WTC11 (cell line): ENCODE measurements at regions not wholly inside any gene's neighbourhood (a gene's known extent, or its start where the extent isn't known, plus 50 kb on each side); places are given as distances from the start of the nearest gene placed in this dataset.

Experiments
- ATAC-seq: fragments of 200-7000 bp; cut with Tn5 transposase; 2 replicates; pipeline ENCODE4 v1.10.0; 2021; ENCODE audit warnings: mild to moderate bottlenecking, moderate library complexity
- CTCF ChIA-PET: fragments of 300-600 bp; sonication (Branson Sonifier 250); formaldehyde crosslinking; loops from one replicate; lab custom pipeline; 2021; ENCODE audit warnings: antibody characterized with exemption; lab: Charles Lee
- POLR2A ChIA-PET: fragments of 350-600 bp; sonication (Branson Sonifier 250); formaldehyde crosslinking; loops from one replicate; lab custom pipeline; 2021; ENCODE audit warnings: antibody characterized with exemption; lab: Charles Lee
- DNase-seq: peaks from one replicate; pipeline ENCODE4 v3.0.0; 2021; ENCODE audit warnings: low spot score
- H3K27ac Mint-ChIP-seq: 2 replicates; pipeline ENCODE4 v1.8.0; 2021; ENCODE audit warnings: mixed read lengths
- H3K27me3 Mint-ChIP-seq: 2 replicates; pipeline ENCODE4 v1.8.0; 2021; ENCODE audit warnings: low read depth, mild to moderate bottlenecking, moderate library complexity, mixed read lengths
- H3K36me3 Mint-ChIP-seq: 2 replicates; pipeline ENCODE4 v1.8.0; 2021; ENCODE audit warnings: mixed read lengths
- H3K4me1 Mint-ChIP-seq: 2 replicates; pipeline ENCODE4 v1.8.0; 2022; ENCODE audit warnings: mixed read lengths
- H3K4me3 Mint-ChIP-seq: 2 replicates; pipeline ENCODE4 v1.8.0; 2021; ENCODE audit warnings: mild to moderate bottlenecking, moderate library complexity, mixed read lengths
- H3K9me3 Mint-ChIP-seq: 2 replicates; pipeline ENCODE4 v1.8.0; 2021; ENCODE audit warnings: mixed read lengths
- AFF4 ChIP-seq: sonication (generic); formaldehyde crosslinking; IDR thresholded peaks from 2 replicates; pipeline ENCODE4 v1.8.1; 2023; ENCODE audit warnings: mild to moderate bottlenecking, missing genetic modification reagents, borderline replicate concordance
- CREM ChIP-seq: sonication (generic); formaldehyde crosslinking; IDR thresholded peaks from 2 replicates; pipeline ENCODE4 v1.8.1; 2022; ENCODE audit warnings: mild to moderate bottlenecking, missing genetic modification reagents, moderate library complexity
- EMX1 ChIP-seq: fragments of 250-450 bp; sonication (Bioruptor Pico); IDR thresholded peaks from 2 replicates; pipeline ENCODE4 v1.8.0; 2021; ENCODE audit warnings: mild to moderate bottlenecking
- FOXP1 ChIP-seq: sonication (generic); formaldehyde crosslinking; IDR thresholded peaks from 2 replicates; pipeline ENCODE4 v1.8.0; 2022; ENCODE audit warnings: missing genetic modification reagents, mild to moderate bottlenecking, moderate library complexity, borderline replicate concordance
- GRHL2 ChIP-seq: fragments of 250-450 bp; sonication (Bioruptor Pico); IDR thresholded peaks from 2 replicates; pipeline ENCODE4 v1.8.0; 2022; ENCODE audit warnings: mild to moderate bottlenecking, moderate library complexity; ENCODE audit not compliant: insufficient replicate concordance, severe bottlenecking
- NFE2L1 ChIP-seq: sonication (generic); formaldehyde crosslinking; IDR thresholded peaks from 2 replicates; pipeline ENCODE4 v1.8.1; 2023; ENCODE audit warnings: missing genetic modification reagents
- NFYB ChIP-seq: sonication (generic); formaldehyde crosslinking; conservative IDR thresholded peaks from 2 replicates; pipeline ENCODE4 v1.8.0; 2022; ENCODE audit warnings: low read depth, missing genetic modification reagents
- NR2C2 ChIP-seq: sonication (generic); formaldehyde crosslinking; IDR thresholded peaks from 2 replicates; pipeline ENCODE4 v1.8.0; 2022; ENCODE audit warnings: mild to moderate bottlenecking, missing genetic modification reagents
- PRDM15 ChIP-seq: sonication (generic); formaldehyde crosslinking; IDR thresholded peaks from 2 replicates; pipeline ENCODE4 v1.8.0; 2022; ENCODE audit warnings: missing genetic modification reagents
- SMAD3 ChIP-seq: sonication (generic); formaldehyde crosslinking; IDR thresholded peaks from 2 replicates; pipeline ENCODE4 v1.8.0; 2022; ENCODE audit warnings: missing genetic modification reagents, mild to moderate bottlenecking, borderline replicate concordance
- SP1 ChIP-seq: sonication (generic); formaldehyde crosslinking; conservative IDR thresholded peaks from 2 replicates; pipeline ENCODE4 v1.8.1; 2022; ENCODE audit warnings: missing genetic modification reagents
- TEAD4 ChIP-seq: sonication (generic); formaldehyde crosslinking; IDR thresholded peaks from 2 replicates; pipeline ENCODE4 v1.8.0; 2022; ENCODE audit warnings: mild to moderate bottlenecking, missing genetic modification reagents
- TP53 ChIP-seq: sonication (generic); formaldehyde crosslinking; IDR thresholded peaks from 2 replicates; pipeline ENCODE4 v1.8.1; 2023; ENCODE audit warnings: mild to moderate bottlenecking, missing genetic modification reagents
- ZBTB21 ChIP-seq: sonication (generic); formaldehyde crosslinking; IDR thresholded peaks from 2 replicates; pipeline ENCODE4 v1.8.1; 2023; ENCODE audit warnings: mild to moderate bottlenecking, missing genetic modification reagents, borderline replicate concordance
- ZNF121 ChIP-seq: sonication (generic); formaldehyde crosslinking; IDR thresholded peaks from 2 replicates; pipeline ENCODE4 v1.8.0; 2023; ENCODE audit warnings: missing genetic modification reagents
- ZNF219 ChIP-seq: sonication (generic); formaldehyde crosslinking; IDR thresholded peaks from 2 replicates; pipeline ENCODE4 v1.8.0; 2023; ENCODE audit warnings: missing genetic modification reagents, mild to moderate bottlenecking, borderline replicate concordance
- ZNF232 ChIP-seq: sonication (generic); formaldehyde crosslinking; IDR thresholded peaks from 2 replicates; pipeline ENCODE4 v1.8.0; 2022; ENCODE audit warnings: mild to moderate bottlenecking, missing genetic modification reagents
- ZNF416 ChIP-seq: fragments of 250-450 bp; sonication (Bioruptor Pico); IDR thresholded peaks from 2 replicates; pipeline ENCODE4 v1.9.0; 2021; ENCODE audit warnings: mild to moderate bottlenecking, inconsistent platforms
- ZNF425 ChIP-seq: fragments of 250-450 bp; sonication (Bioruptor Pico); conservative IDR thresholded peaks from 2 replicates; pipeline ENCODE4 v1.9.0; 2021; ENCODE audit warnings: mild to moderate bottlenecking
- ZNF512 ChIP-seq: sonication (generic); formaldehyde crosslinking; IDR thresholded peaks from 2 replicates; pipeline ENCODE4 v1.8.1; 2022; ENCODE audit warnings: missing genetic modification reagents, borderline replicate concordance
- TF ChIP-seq, protein P1 (sequence below): sonication (generic); formaldehyde crosslinking; IDR thresholded peaks from 2 replicates; pipeline ENCODE4 v1.8.1; 2023; ENCODE audit warnings: mild to moderate bottlenecking, missing genetic modification reagents, moderate library complexity
- TF ChIP-seq, protein P2 (sequence below): fragments of 250-450 bp; sonication (Bioruptor Pico); IDR thresholded peaks from 2 replicates; pipeline ENCODE4 v1.9.0; 2021; ENCODE audit warnings: mild to moderate bottlenecking

DNA sequence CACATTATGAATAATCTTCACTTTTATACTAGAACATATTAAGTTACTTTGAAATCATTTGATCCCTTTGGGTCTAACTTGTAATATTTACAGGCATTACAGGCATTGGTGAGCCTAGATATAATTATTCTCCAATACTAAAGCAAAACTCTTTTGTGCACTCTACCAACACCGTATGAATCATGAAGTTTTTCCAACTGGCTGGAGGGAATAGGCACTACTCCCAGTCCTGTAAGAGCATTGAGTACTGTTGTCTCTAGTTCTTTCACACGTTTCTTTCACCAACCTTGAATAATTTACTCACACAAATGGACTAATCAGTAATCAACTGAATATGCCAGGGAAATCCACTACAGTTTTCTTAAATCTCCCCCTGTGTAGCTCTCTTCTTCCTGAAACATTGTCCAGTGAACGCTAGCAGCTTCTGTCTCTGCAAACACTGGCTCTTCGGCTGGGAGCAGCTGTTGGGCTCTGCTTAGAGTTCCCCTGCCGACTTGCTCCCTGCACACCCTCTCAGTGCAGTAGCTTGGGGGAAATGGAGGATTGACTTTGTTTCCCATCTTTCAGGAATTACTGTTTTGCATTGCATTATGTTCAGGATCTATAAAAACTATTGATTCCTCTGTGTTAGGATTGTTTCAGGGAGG lies 476.7 kb downstream of the RFC3 start:
- Mint-ChIP-seq H3K27me3 (no peaks in the 10 kb centered on the region), H3K9me3 (no peaks in the 10 kb centered on the region), H3K36me3 (no peaks in the 10 kb centered on the region), H3K4me1 (peaks cover 9% of the 10 kb centered on the region; the same call in 1 of the 2 replicates), H3K4me3 (no peak overlapping the region), H3K27ac (no peak overlapping the region)
- DNase-seq: no peak
- 0 out of 2 replicates have a peak, but pooled peaks have one; percentile 18 for ATAC-seq
- no peak for TF ChIP-seq PRDM15 (CRISPR knock-in tag)
- TF ChIP-seq ZBTB21 (CRISPR knock-in tag): no peak
- no peak for TF ChIP-seq SP1 (CRISPR knock-in tag)
- TF ChIP-seq AFF4 (CRISPR knock-in tag): no peak
- no peak for TF ChIP-seq ZNF232 (CRISPR knock-in tag)
- no peak for TF ChIP-seq ZNF425
- no peak for TF ChIP-seq CREM (CRISPR knock-in tag)
- no peak for TF ChIP-seq NR2C2 (CRISPR knock-in tag)
- no peak for TF ChIP-seq NFYB (CRISPR knock-in tag)
- no peak for TF ChIP-seq TP53
- no peak for TF ChIP-seq TEAD4 (CRISPR knock-in tag)
- TF ChIP-seq NFE2L1 (CRISPR knock-in tag): no peak
- no peak for TF ChIP-seq ZNF121 (CRISPR knock-in tag)
- no peak for TF ChIP-seq FOXP1 (CRISPR knock-in tag)
- no peak for TF ChIP-seq ZNF219
- ChIA-PET CTCF (no interaction called here), POLR2A (no interaction called here)

- Mint-ChIP-seq H3K27me3 (no peaks in the 10 kb centered on the region), H3K4me3 (no peak overlapping the region), H3K36me3 (no peaks in the 10 kb centered on the region), H3K27ac (no peak overlapping the region), H3K4me1 (no peaks in the 10 kb centered on the region), H3K9me3 (no peaks in the 10 kb centered on the region)
- CTCF ChIA-PET: no interaction called here
- DNase-seq: no peak
- POLR2A ChIA-PET: no interaction called here
- no peak for ATAC-seq
- TF ChIP-seq ZNF512 (CRISPR knock-in tag) (no peak), ZNF416 (CRISPR knock-in tag) (no peak), EMX1 (CRISPR knock-in tag) (no peak), SMAD3 (CRISPR knock-in tag) (no peak), ZBTB21 (CRISPR knock-in tag) (no peak), GRHL2 (CRISPR knock-in tag) (no peak)
- TF ChIP-seq, protein P1, sequence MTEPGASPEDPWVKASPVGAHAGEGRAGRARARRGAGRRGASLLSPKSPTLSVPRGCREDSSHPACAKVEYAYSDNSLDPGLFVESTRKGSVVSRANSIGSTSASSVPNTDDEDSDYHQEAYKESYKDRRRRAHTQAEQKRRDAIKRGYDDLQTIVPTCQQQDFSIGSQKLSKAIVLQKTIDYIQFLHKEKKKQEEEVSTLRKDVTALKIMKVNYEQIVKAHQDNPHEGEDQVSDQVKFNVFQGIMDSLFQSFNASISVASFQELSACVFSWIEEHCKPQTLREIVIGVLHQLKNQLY (CRISPR knock-in tag): no peak
- TF ChIP-seq, protein P2, sequence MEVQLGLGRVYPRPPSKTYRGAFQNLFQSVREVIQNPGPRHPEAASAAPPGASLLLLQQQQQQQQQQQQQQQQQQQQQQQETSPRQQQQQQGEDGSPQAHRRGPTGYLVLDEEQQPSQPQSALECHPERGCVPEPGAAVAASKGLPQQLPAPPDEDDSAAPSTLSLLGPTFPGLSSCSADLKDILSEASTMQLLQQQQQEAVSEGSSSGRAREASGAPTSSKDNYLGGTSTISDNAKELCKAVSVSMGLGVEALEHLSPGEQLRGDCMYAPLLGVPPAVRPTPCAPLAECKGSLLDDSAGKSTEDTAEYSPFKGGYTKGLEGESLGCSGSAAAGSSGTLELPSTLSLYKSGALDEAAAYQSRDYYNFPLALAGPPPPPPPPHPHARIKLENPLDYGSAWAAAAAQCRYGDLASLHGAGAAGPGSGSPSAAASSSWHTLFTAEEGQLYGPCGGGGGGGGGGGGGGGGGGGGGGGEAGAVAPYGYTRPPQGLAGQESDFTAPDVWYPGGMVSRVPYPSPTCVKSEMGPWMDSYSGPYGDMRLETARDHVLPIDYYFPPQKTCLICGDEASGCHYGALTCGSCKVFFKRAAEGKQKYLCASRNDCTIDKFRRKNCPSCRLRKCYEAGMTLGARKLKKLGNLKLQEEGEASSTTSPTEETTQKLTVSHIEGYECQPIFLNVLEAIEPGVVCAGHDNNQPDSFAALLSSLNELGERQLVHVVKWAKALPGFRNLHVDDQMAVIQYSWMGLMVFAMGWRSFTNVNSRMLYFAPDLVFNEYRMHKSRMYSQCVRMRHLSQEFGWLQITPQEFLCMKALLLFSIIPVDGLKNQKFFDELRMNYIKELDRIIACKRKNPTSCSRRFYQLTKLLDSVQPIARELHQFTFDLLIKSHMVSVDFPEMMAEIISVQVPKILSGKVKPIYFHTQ (CRISPR knock-in tag): no peak
These were observed 482.6 kb downstream of the RFC3 start for GRCh38 chr13:34300559-34300958.
